A549 (cell line): ENCODE measurements at regions not wholly inside any gene's neighbourhood (a gene's known extent, or its start where the extent isn't known, plus 50 kb on each side); places are given as distances from the start of the nearest gene placed in this dataset.

Experiments
- BCL3 ChIP-seq: fragments of >200 bp; sonication (Bioruptor Twin); formaldehyde crosslinking; IDR thresholded peaks from 3 replicates; pipeline ENCODE4 v1.6.1; 2016
- BHLHE40 ChIP-seq: IDR thresholded peaks from 2 replicates; pipeline ENCODE4 v1.6.1; 2012; ENCODE audit warnings: low read depth, low read length, inconsistent platforms
- CEBPB ChIP-seq, 2 experiments: fragments of >200 bp in 1 of 2; sonication (Bioruptor Twin) in 1 of 2; formaldehyde crosslinking in 1 of 2; IDR thresholded peaks; 2 replicates each; pipeline ENCODE4 v1.6.1; 2012 to 2016
- CTCF ChIP-seq: fragments of >200 bp; sonication (Bioruptor Twin); formaldehyde crosslinking; IDR thresholded peaks from 3 replicates; pipeline ENCODE4 v1.5.1; 2016
- ELK1 ChIP-seq: fragments of 150-350 bp; IDR thresholded peaks from 2 replicates; pipeline ENCODE4 v1.6.1; 2014; ENCODE audit warnings: low read depth, mild to moderate bottlenecking, low read length
- MAX ChIP-seq: IDR thresholded peaks from 2 replicates; pipeline ENCODE4 v1.6.1; 2012
- MAZ ChIP-seq: fragments of 150-350 bp; IDR thresholded peaks from 2 replicates; pipeline ENCODE4 v1.6.1; 2014; ENCODE audit warnings: antibody characterized with exemption, low read depth, low read length, borderline replicate concordance
- POLR2A ChIP-seq: IDR thresholded peaks from 2 replicates; pipeline ENCODE4 v1.6.1; 2012; ENCODE audit warnings: mild to moderate bottlenecking, low read length
- RAD21 ChIP-seq, 2 experiments: fragments of >200 bp in 1 of 2; sonication (Bioruptor Twin) in 1 of 2; formaldehyde crosslinking in 1 of 2; IDR thresholded peaks in 1 of 2; conservative IDR thresholded peaks in 1 of 2; 2 replicates in 1 of 2; 3 replicates in 1 of 2; pipeline ENCODE4 v1.6.1; 2012 to 2018; ENCODE audit warnings: inconsistent platforms in 1 of 2
- REST ChIP-seq: fragments of 200-600 bp; sonication (generic); IDR thresholded peaks from 2 replicates; pipeline ENCODE4 v1.6.1; 2016; ENCODE audit warnings: antibody characterized with exemption, mild to moderate bottlenecking, moderate library complexity

GRCh38 chr7:89994483-89994882 is 159.8 kb upstream of the STEAP1 start:
- TF ChIP-seq ELK1, result no peak
- TF ChIP-seq RAD21 (conservative IDR thresholded peaks at IDR 0.05 in 1 of 2, IDR thresholded peaks at IDR 0.05 in 1 of 2), result no peak
- no peak for TF ChIP-seq POLR2A
- TF ChIP-seq MAX, result no peak
- TF ChIP-seq CEBPB (IDR thresholded peaks at IDR 0.05), result no peak
- TF ChIP-seq BHLHE40, result no peak
- no peak for TF ChIP-seq MAZ
- no peak for TF ChIP-seq CTCF
- TF ChIP-seq BCL3, result no peak
- TF ChIP-seq REST, result no peak
